Peyer's patch (tissue), 4 donors: ENCODE measurements at regions not wholly inside any gene's neighbourhood (a gene's known extent, or its start where the extent isn't known, plus 50 kb on each side); places are given as distances from the start of the nearest gene placed in this dataset.

Experiments
- POLR2A ChIP-seq, 2 donors: fragments of 450-650 bp; IDR thresholded peaks; one replicate each; pipeline ENCODE4 v1.5.1; 2017; ENCODE audit warnings: antibody characterized with exemption in 2 of 2, mild to moderate bottlenecking in 2 of 2, moderate library complexity in 2 of 2
- TF ChIP-seq, protein P1 (sequence below), 6 experiments: fragments of 450-650 bp in 4 of 6; fragments of 200-600 bp in 2 of 6; sonication (generic) in 1 of 6; IDR thresholded peaks; one replicate each; pipeline ENCODE4 v1.5.1; 2017 to 2019; ENCODE audit warnings: antibody characterized with exemption in 6 of 6, mild to moderate bottlenecking in 3 of 6, moderate library complexity in 1 of 6

- TF ChIP-seq, protein P1, sequence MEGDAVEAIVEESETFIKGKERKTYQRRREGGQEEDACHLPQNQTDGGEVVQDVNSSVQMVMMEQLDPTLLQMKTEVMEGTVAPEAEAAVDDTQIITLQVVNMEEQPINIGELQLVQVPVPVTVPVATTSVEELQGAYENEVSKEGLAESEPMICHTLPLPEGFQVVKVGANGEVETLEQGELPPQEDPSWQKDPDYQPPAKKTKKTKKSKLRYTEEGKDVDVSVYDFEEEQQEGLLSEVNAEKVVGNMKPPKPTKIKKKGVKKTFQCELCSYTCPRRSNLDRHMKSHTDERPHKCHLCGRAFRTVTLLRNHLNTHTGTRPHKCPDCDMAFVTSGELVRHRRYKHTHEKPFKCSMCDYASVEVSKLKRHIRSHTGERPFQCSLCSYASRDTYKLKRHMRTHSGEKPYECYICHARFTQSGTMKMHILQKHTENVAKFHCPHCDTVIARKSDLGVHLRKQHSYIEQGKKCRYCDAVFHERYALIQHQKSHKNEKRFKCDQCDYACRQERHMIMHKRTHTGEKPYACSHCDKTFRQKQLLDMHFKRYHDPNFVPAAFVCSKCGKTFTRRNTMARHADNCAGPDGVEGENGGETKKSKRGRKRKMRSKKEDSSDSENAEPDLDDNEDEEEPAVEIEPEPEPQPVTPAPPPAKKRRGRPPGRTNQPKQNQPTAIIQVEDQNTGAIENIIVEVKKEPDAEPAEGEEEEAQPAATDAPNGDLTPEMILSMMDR (IDR thresholded peaks at IDR 0.05) = no peak
- TF ChIP-seq POLR2A (IDR thresholded peaks at IDR 0.05) = no peak
Measured at GRCh38 chr6:21909321-21909720, 315.8 kb downstream of the SOX4 start.
